ENCODE measurements at regions not wholly inside any gene's neighbourhood (a gene's known extent, or its start where the extent isn't known, plus 50 kb on each side); places are given as distances from the start of the nearest gene placed in this dataset.

- no peak overlapping the region; the same call in 1 of the 2 replicates for H3K4me3 ChIP-seq (replicated peaks; ENCODE audit: low read depth, low read length)
Observed at GRCh38 chr16:85234310-85235204, 122.3 kb upstream of the CIBAR2 start.

GRCh38 chr16:85235991-85236817 lies 123.9 kb upstream of the CIBAR2 start:
- no peak for TF ChIP-seq CTCF (IDR thresholded peaks at IDR 0.05; ENCODE audit: insufficient read depth, low read length, poor library complexity, severe bottlenecking)
- no peak for DNase-seq (ENCODE audit: extremely low read depth, insufficient read length)
- H3K4me3 ChIP-seq (replicated peaks; ENCODE audit: low read depth, low read length) = peak overlapping the region; percentile 56
- no peaks in the 10 kb centered on the region for H3K27me3 ChIP-seq (replicated peaks; ENCODE audit: control insufficient read depth, insufficient read depth, low read length)
- no peaks in the 10 kb centered on the region; the same call in 1 of the 2 replicates for H3K36me3 ChIP-seq (ENCODE audit: control insufficient read depth, insufficient read depth, low read length)

More at GRCh38 chr16:85234310-85235204, 122.3 kb upstream of the CIBAR2 start:
- Histone ChIP-seq H3K36me3 (ENCODE audit: control insufficient read depth, insufficient read depth, low read length) (no peaks in the 10 kb centered on the region; the same call in 1 of the 2 replicates), H3K27me3 (replicated peaks; ENCODE audit: control insufficient read depth, insufficient read depth, low read length) (no peaks in the 10 kb centered on the region)
- no peak for DNase-seq (ENCODE audit: extremely low read depth, insufficient read length)
- TF ChIP-seq CTCF (IDR thresholded peaks at IDR 0.05; ENCODE audit: insufficient read depth, low read length, poor library complexity, severe bottlenecking) = no peak

- no peak for DNase-seq (ENCODE audit: extremely low read depth, insufficient read length)
- no peaks in the 10 kb centered on the region for H3K27me3 ChIP-seq (replicated peaks; ENCODE audit: control insufficient read depth, insufficient read depth, low read length)
- no peak overlapping the region for H3K4me3 ChIP-seq (replicated peaks; ENCODE audit: low read depth, low read length)
- no peaks in the 10 kb centered on the region; the same call in 1 of the 2 replicates for H3K36me3 ChIP-seq (ENCODE audit: control insufficient read depth, insufficient read depth, low read length)
- TF ChIP-seq CTCF (IDR thresholded peaks at IDR 0.05; ENCODE audit: insufficient read depth, low read length, poor library complexity, severe bottlenecking) = no peak
Observed at GRCh38 chr16:85236818-85237150, 124.5 kb upstream of the CIBAR2 start.

- H3K4me3 ChIP-seq (replicated peaks; ENCODE audit: low read depth, low read length) = no peak overlapping the region
- no peak for TF ChIP-seq CTCF (IDR thresholded peaks at IDR 0.05; ENCODE audit: insufficient read depth, low read length, poor library complexity, severe bottlenecking)
- no peak for DNase-seq (ENCODE audit: extremely low read depth, insufficient read length)
- H3K36me3 ChIP-seq (ENCODE audit: control insufficient read depth, insufficient read depth, low read length) = no peaks in the 10 kb centered on the region; the same call in 1 of the 2 replicates
- H3K27me3 ChIP-seq (replicated peaks; ENCODE audit: control insufficient read depth, insufficient read depth, low read length) = no peaks in the 10 kb centered on the region
Observed at GRCh38 chr16:85237817-85238216, 125.5 kb upstream of the CIBAR2 start.

GRCh38 chr16:85238233-85238647 lies 126.0 kb upstream of the CIBAR2 start:
- DNase-seq (ENCODE audit: extremely low read depth, insufficient read length) = no peak
- Histone ChIP-seq H3K27me3 (replicated peaks; ENCODE audit: control insufficient read depth, insufficient read depth, low read length) (no peaks in the 10 kb centered on the region), H3K4me3 (replicated peaks; ENCODE audit: low read depth, low read length) (no peak overlapping the region), H3K36me3 (ENCODE audit: control insufficient read depth, insufficient read depth, low read length) (no peaks in the 10 kb centered on the region; the same call in 1 of the 2 replicates)
- TF ChIP-seq CTCF (IDR thresholded peaks at IDR 0.05; ENCODE audit: insufficient read depth, low read length, poor library complexity, severe bottlenecking) = no peak
